K562 (cell line): ENCODE measurements at regions not wholly inside any gene's neighbourhood (a gene's known extent, or its start where the extent isn't known, plus 50 kb on each side); places are given as distances from the start of the nearest gene placed in this dataset.

Source experiments
- ATAC-seq: fragments of 200-7000 bp; cut with Tn5 transposase; 3 replicates; pipeline ENCODE4 v1.9.1; 2020; ENCODE audit warnings: moderate library complexity
- BruUV-seq: library from RNA; stranded (reverse); fragments of 400-500 nt; replicated peaks from 2 replicates; lab custom pipeline; 2021; lab: Mats Ljungman, UMichigan
- CTCF ChIA-PET: fragments of 300-600 bp; formaldehyde crosslinking; extraction: SDS; loops from one replicate; lab custom pipeline; 2021; ENCODE audit warnings: low intra/inter-chr PET ratio; lab: Yijun Ruan, JAX
- POLR2A ChIA-PET: fragments of 300-600, 350-650 bp; sonication (Branson Sonifier 250); formaldehyde crosslinking; extraction: SDS; loops from one replicate; lab custom pipeline; 2021; ENCODE audit warnings: antibody characterized with exemption, inconsistent platforms; lab: Yijun Ruan, JAX
- DNase-seq, 4 experiments: peaks; one replicate each; pipeline versions ENCODE4 v3.0.0 to v3.0.0-alpha.2; 2011 to 2018; ENCODE audit warnings: low spot score in 3 of 4, mixed read lengths in 3 of 4; ENCODE audit errors: extremely low read depth in 1 of 4
- FAIRE-seq: peaks from 2 replicates; lab custom pipeline; 2011; peaks lifted over from hg19 to GRCh38; lab: Jason Lieb, UNC
- H2AFZ ChIP-seq: 2 replicates; pipeline ENCODE4 v1.6.0; 2011; ENCODE audit warnings: low read depth, low read length, control low read depth, inconsistent platforms
- H3K27ac ChIP-seq: fragments of 200-600 bp; 3 replicates; pipeline ENCODE4 v1.8.0; 2011; ENCODE audit warnings: low read depth, mild to moderate bottlenecking, control low read depth, inconsistent platforms, low read length, moderate library complexity, mixed read lengths; ENCODE audit errors: extremely low read depth
- H3K27me3 ChIP-seq, 2 experiments: fragments of 300-600 bp in 1 of 2; 2 replicates in 1 of 2; 3 replicates in 1 of 2; pipeline versions ENCODE4 v1.6.0 to v1.8.0; 2011; ENCODE audit warnings: inconsistent platforms in 2 of 2, low read length in 2 of 2, mild to moderate bottlenecking in 1 of 2, mixed read lengths in 1 of 2, moderate library complexity in 1 of 2; ENCODE audit not compliant: control insufficient read depth in 2 of 2, insufficient read depth in 2 of 2
- H3K36me3 ChIP-seq: fragments of 300-600 bp; 3 replicates; pipeline ENCODE4 v1.8.0; 2011; ENCODE audit warnings: mild to moderate bottlenecking, low read length, inconsistent platforms; ENCODE audit not compliant: control insufficient read depth, insufficient read depth
- H3K4me1 ChIP-seq, 2 experiments: fragments of 200-600 bp in 1 of 2; replicated peaks in 1 of 2; 2 replicates in 1 of 2; 3 replicates in 1 of 2; pipeline versions ENCODE4 v1.5.1 to v1.8.0; 2011; ENCODE audit warnings: inconsistent platforms in 2 of 2, low read length in 2 of 2, mild to moderate bottlenecking in 1 of 2, mixed read lengths in 1 of 2, moderate library complexity in 1 of 2; ENCODE audit not compliant: control insufficient read depth in 2 of 2, insufficient read depth in 2 of 2
- H3K4me2 ChIP-seq: 2 replicates; pipeline ENCODE4 v1.6.1; 2011; ENCODE audit warnings: low read length, control low read depth, inconsistent platforms, mixed read lengths; ENCODE audit not compliant: insufficient read depth
- H3K4me3 ChIP-seq: fragments of 200-600 bp; sonication (generic), shearing (Covaris generic); 2 replicates; pipeline ENCODE4 v1.5.1; 2016; ENCODE audit warnings: control low read depth, inconsistent platforms
- H3K79me2 ChIP-seq: fragments of 200-600 bp; 3 replicates; pipeline ENCODE4 v1.8.0; 2011; ENCODE audit warnings: low read length, inconsistent platforms; ENCODE audit not compliant: control insufficient read depth, insufficient read depth
- H3K9ac ChIP-seq, 2 experiments: 2 replicates each; pipeline versions ENCODE4 v1.6.0 to v1.6.1; 2011; ENCODE audit warnings: low read depth in 2 of 2, low read length in 2 of 2, control low read depth in 1 of 2, inconsistent platforms in 1 of 2, mild to moderate bottlenecking in 1 of 2, mixed read lengths in 1 of 2; ENCODE audit not compliant: insufficient read depth in 1 of 2
- H3K9me1 ChIP-seq: one replicate; pipeline ENCODE4 v1.6.0; 2011; ENCODE audit warnings: inconsistent platforms, mild to moderate bottlenecking, low read length, moderate library complexity; ENCODE audit not compliant: control insufficient read depth, insufficient read depth
- H3K9me3 ChIP-seq: replicated peaks from 2 replicates; pipeline ENCODE4 v1.5.1; 2011; ENCODE audit warnings: low read depth, low read length, inconsistent platforms; ENCODE audit not compliant: control insufficient read depth, insufficient read depth
- H4K20me1 ChIP-seq: replicated peaks from 2 replicates; pipeline ENCODE4 v1.6.1; 2011; ENCODE audit warnings: low read length, inconsistent platforms, mixed read lengths; ENCODE audit not compliant: control insufficient read depth, insufficient read depth
- ARID1B ChIP-seq: fragments of 450-650 bp; IDR thresholded peaks from 2 replicates; pipeline ENCODE4 v1.6.1; 2016; ENCODE audit warnings: antibody characterized with exemption, mild to moderate bottlenecking, inconsistent platforms
- CUX1 ChIP-seq: fragments of 200-800 bp; sonication (Bioruptor generic); IDR thresholded peaks from 2 replicates; pipeline ENCODE4 v1.6.1; 2016; ENCODE audit warnings: missing genetic modification characterization, missing compliant biosample characterization
- EP400 ChIP-seq: fragments of 450-650 bp; IDR thresholded peaks from 2 replicates; pipeline ENCODE4 v1.6.1; 2017; ENCODE audit warnings: antibody characterized with exemption, mild to moderate bottlenecking, moderate library complexity
- GMEB1 ChIP-seq: fragments of 250-450 bp; sonication (Bioruptor Pico); IDR thresholded peaks from 2 replicates; pipeline ENCODE4 v1.4.0; 2020; ENCODE audit warnings: mild to moderate bottlenecking
- GTF2F1 ChIP-seq: IDR thresholded peaks from 2 replicates; pipeline ENCODE4 v1.6.1; 2011; ENCODE audit warnings: low read depth, low read length, improper control_type of control experiment
- HNRNPUL1 ChIP-seq: fragments of 200-400 bp; formaldehyde crosslinking; IDR thresholded peaks from 2 replicates; pipeline ENCODE4 v1.6.1; 2017; ENCODE audit warnings: low read length
- KHSRP ChIP-seq: fragments of 450-650 bp; IDR thresholded peaks from 2 replicates; pipeline ENCODE4 v1.6.1; 2017
- MAFK ChIP-seq: IDR thresholded peaks from 2 replicates; pipeline ENCODE4 v1.6.1; 2011; ENCODE audit warnings: low read length, improper control_type of control experiment
- PML ChIP-seq: IDR thresholded peaks from 2 replicates; pipeline ENCODE4 v1.6.1; 2012; ENCODE audit warnings: low read length, inconsistent platforms
- SRSF9 ChIP-seq: fragments of 200-400 bp; formaldehyde crosslinking; IDR thresholded peaks from 2 replicates; pipeline ENCODE4 v1.6.1; 2017; ENCODE audit warnings: low read depth, low read length, borderline replicate concordance
- TBL1XR1 ChIP-seq, 2 experiments: IDR thresholded peaks; 2 replicates each; pipeline ENCODE4 v1.6.1; 2012; ENCODE audit warnings: improper control_type of control experiment in 2 of 2, low read length in 2 of 2, mild to moderate bottlenecking in 1 of 2
- TGIF2 ChIP-seq: sonication (generic); formaldehyde crosslinking; IDR thresholded peaks from 2 replicates; pipeline ENCODE4 v1.8.1; 2022; ENCODE audit warnings: mild to moderate bottlenecking, missing genetic modification reagents, moderate library complexity
- TRIM24 ChIP-seq, 2 experiments: fragments of 450-650 bp; IDR thresholded peaks; 2 replicates each; pipeline ENCODE4 v1.6.1; 2016
- ZNF311 ChIP-seq: fragments of 250-450 bp; sonication (Bioruptor Pico); IDR thresholded peaks from 2 replicates; pipeline ENCODE4 v1.4.0; 2020; ENCODE audit warnings: mild to moderate bottlenecking, moderate library complexity
- WGBS: fragments of 100-300 bp; shearing (Covaris generic); methylation state at CpG from one replicate; pipeline ENCODE4 v1.1.6; 2016; ENCODE audit warnings: low coverage, mixed read lengths; ENCODE audit not compliant: insufficient coverage; ENCODE audit errors: missing lambda C conversion rate; 5-methylcytosine and 5-hydroxymethylcytosine counted together
- in situ Hi-C: fragments of 300-500 bp; cut with MboI; formaldehyde crosslinking; loops from 4 replicates; pipeline ENCODE4 v1.15.0; 2018; ENCODE audit warnings: inconsistent platforms, mixed read lengths
- intact Hi-C: fragments of 100-400 bp; cut with micrococcal nuclease; formaldehyde crosslinking; loops from 2 replicates; pipeline ENCODE4 v1.14.2; 2022
- TF ChIP-seq, protein P1 (sequence below): sonication (generic); formaldehyde crosslinking; IDR thresholded peaks from 2 replicates; pipeline ENCODE4 v1.8.0; 2022; ENCODE audit warnings: mild to moderate bottlenecking, missing genetic modification reagents
- TF ChIP-seq, protein P2 (sequence below): fragments of 250-450 bp; sonication (Bioruptor Pico); IDR thresholded peaks from 2 replicates; pipeline ENCODE4 v1.5.0; 2020; ENCODE audit warnings: mild to moderate bottlenecking

GRCh38 chr16:50480206-50480605 is 68.0 kb upstream of the NKD1 start:
- POLR2A ChIA-PET: no interaction called here
- Histone ChIP-seq H3K9ac (no peak overlapping the region), H3K79me2 (no peaks in the 10 kb centered on the region), H3K4me1 (peaks cover 0 to 9% of the 10 kb centered on the region in 2 experiments; a peak in 2 of 5 replicates), H3K4me3 (no peak overlapping the region), H3K4me2 (no peak overlapping the region), H3K27me3 (peaks cover 7 to 21% of the 10 kb centered on the region in 2 experiments; a peak in 3 of 5 replicates), H3K9me1 (no peaks in the 10 kb centered on the region), H2AFZ (no peak overlapping the region), H4K20me1 (no peaks in the 10 kb centered on the region), H3K36me3 (no peaks in the 10 kb centered on the region), H3K27ac (no peak overlapping the region), H3K9me3 (no peaks in the 10 kb centered on the region)
- in situ Hi-C loops: no loop called here
- WGBS: 0% methylated on average over 3 of the region's 3 CpGs
- intact Hi-C loops: no loop called here
- CTCF ChIA-PET: no interaction called here
- DNase-seq (no peak), FAIRE-seq (no peak), ATAC-seq (no peak)
- no TSS peak for BruUV-seq
- TF ChIP-seq HNRNPUL1 (no peak), GTF2F1 (no peak), PML (no peak), CUX1 (CRISPR knock-in tag) (no peak), ZNF311 (CRISPR knock-in tag) (no peak), ARID1B (no peak), GMEB1 (CRISPR knock-in tag) (no peak), TRIM24 (IDR thresholded peaks at IDR 0.05) (no peak), TBL1XR1 (IDR thresholded peaks at IDR 0.05; ENCODE audit: low read length in 2 of 2) (no peak), MAFK (no peak), EP400 (no peak), SRSF9 (no peak), TGIF2 (CRISPR knock-in tag) (no peak), KHSRP (no peak)
- TF ChIP-seq, protein P1, sequence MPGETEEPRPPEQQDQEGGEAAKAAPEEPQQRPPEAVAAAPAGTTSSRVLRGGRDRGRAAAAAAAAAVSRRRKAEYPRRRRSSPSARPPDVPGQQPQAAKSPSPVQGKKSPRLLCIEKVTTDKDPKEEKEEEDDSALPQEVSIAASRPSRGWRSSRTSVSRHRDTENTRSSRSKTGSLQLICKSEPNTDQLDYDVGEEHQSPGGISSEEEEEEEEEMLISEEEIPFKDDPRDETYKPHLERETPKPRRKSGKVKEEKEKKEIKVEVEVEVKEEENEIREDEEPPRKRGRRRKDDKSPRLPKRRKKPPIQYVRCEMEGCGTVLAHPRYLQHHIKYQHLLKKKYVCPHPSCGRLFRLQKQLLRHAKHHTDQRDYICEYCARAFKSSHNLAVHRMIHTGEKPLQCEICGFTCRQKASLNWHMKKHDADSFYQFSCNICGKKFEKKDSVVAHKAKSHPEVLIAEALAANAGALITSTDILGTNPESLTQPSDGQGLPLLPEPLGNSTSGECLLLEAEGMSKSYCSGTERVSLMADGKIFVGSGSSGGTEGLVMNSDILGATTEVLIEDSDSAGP: no peak
- TF ChIP-seq, protein P2, sequence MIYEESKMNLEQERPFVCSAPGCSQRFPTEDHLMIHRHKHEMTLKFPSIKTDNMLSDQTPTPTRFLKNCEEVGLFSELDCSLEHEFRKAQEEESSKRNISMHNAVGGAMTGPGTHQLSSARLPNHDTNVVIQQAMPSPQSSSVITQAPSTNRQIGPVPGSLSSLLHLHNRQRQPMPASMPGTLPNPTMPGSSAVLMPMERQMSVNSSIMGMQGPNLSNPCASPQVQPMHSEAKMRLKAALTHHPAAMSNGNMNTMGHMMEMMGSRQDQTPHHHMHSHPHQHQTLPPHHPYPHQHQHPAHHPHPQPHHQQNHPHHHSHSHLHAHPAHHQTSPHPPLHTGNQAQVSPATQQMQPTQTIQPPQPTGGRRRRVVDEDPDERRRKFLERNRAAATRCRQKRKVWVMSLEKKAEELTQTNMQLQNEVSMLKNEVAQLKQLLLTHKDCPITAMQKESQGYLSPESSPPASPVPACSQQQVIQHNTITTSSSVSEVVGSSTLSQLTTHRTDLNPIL (CRISPR knock-in tag): no peak
